NCI-H1105 treated with DMSO at 0.1 percent for 48 hours (cell line): ENCODE measurements at regions not wholly inside any gene's neighbourhood (a gene's known extent, or its start where the extent isn't known, plus 50 kb on each side); places are given as distances from the start of the nearest gene placed in this dataset.
"Not testable (repeated sequence)": the region's sequence is repeated elsewhere in the genome, so short reads cannot be mapped to it uniquely, and the experiment has no call there.

Source experiments
- DNase-seq: peaks from one replicate; lab custom pipeline; 2025; lab: John Stamatoyannopoulos, UW

GRCh38 chr20:57826666-57827287 lies 117.0 kb upstream of the PMEPA1 start:
- no peak for DNase-seq

GRCh38 chr20:57824909-57825308 lies 115.1 kb upstream of the PMEPA1 start:
- no peak for DNase-seq

- no peak for DNase-seq
Measured at GRCh38 chr20:57821935-57822334, 112.1 kb upstream of the PMEPA1 start.

GRCh38 chr20:57819691-57820380 lies 110.0 kb upstream of the PMEPA1 start:
- no peak for DNase-seq

- DNase-seq, result no peak
Measured at GRCh38 chr20:57819291-57819690, 109.5 kb upstream of the PMEPA1 start.

- no peak for DNase-seq
Measured at GRCh38 chr20:57818418-57819181, 108.8 kb upstream of the PMEPA1 start.

- no peak for DNase-seq
Measured at GRCh38 chr20:57815405-57815804, 105.6 kb upstream of the PMEPA1 start.

GRCh38 chr20:57814529-57814928 lies 104.7 kb upstream of the PMEPA1 start:
- no peak for DNase-seq

GRCh38 chr20:57813509-57814269 lies 103.9 kb upstream of the PMEPA1 start:
- no peak for DNase-seq

- DNase-seq, result not testable (repeated sequence)
Measured at GRCh38 chr20:57812632-57813031, 102.8 kb upstream of the PMEPA1 start.

- DNase-seq, result no peak
Measured at GRCh38 chr20:57811374-57812020, 101.7 kb upstream of the PMEPA1 start.

- no peak for DNase-seq
Measured at GRCh38 chr20:57810511-57811373, 100.9 kb upstream of the PMEPA1 start.

- DNase-seq, result no peak
Measured at GRCh38 chr20:57809661-57810172, 99.9 kb upstream of the PMEPA1 start.

GRCh38 chr20:57809149-57809548 lies 99.3 kb upstream of the PMEPA1 start:
- no peak for DNase-seq

GRCh38 chr20:57808264-57809070 lies 98.7 kb upstream of the PMEPA1 start:
- no peak for DNase-seq

GRCh38 chr20:57807401-57808263 lies 97.8 kb upstream of the PMEPA1 start:
- DNase-seq, result no peak

GRCh38 chr20:57806975-57807374 lies 97.2 kb upstream of the PMEPA1 start:
- DNase-seq, result no peak

- no peak for DNase-seq
Measured at GRCh38 chr20:57806476-57806875, 96.7 kb upstream of the PMEPA1 start.

GRCh38 chr20:57805747-57806146 lies 95.9 kb upstream of the PMEPA1 start:
- no peak for DNase-seq
